ENCODE measurements at regions not wholly inside any gene's neighbourhood (a gene's known extent, or its start where the extent isn't known, plus 50 kb on each side); places are given as distances from the start of the nearest gene placed in this dataset.

DNA sequence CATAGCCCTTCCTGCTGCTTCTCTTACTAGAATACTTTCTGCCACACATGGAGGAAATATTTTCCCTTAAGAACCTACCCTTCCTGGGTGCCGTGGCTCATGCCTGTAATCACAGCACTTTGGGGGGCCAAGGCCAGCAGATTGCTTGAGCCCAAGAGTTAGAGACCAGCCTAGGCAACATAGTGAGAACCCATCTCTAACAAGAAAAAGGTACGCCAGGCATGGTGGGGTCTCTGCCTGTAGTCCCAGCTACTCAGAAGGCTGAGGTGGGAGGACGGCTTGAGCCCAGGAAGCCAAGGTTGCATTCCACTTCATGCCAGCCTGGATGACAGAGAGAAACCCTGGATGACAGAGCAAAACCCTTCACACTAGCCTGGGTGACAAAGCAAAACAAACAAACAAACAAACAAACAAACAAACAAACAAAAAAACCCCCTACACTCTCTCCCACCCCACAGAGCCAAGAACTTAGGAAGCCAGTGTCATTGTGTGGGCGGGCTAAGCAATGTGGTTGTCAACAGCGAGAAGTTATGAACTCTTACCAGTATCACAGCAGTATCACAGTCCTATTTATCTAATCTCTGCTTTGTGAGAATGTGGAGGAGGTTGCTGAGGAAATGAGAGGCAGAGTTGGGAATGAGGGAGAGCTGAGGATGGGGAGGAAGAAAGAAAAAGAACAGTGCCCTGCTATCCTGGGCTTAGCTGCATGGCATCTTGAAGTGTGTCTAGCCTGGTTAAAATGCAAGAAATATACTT is 53.8 kb upstream of the CLEC14A start:
- H3K9me3 Mint-ChIP-seq = no peaks in the 10 kb centered on the region
- H3K4me1 Mint-ChIP-seq (ENCODE audit: low read depth) = no peaks in the 10 kb centered on the region
- no peak overlapping the region for H3K4me3 Mint-ChIP-seq (ENCODE audit: low read depth)
- no peak for DNase-seq (ENCODE audit: low spot score)
- intact Hi-C loops (cut with micrococcal nuclease) = no loop called here
- H3K27ac Mint-ChIP-seq = no peak overlapping the region
- H3K36me3 Mint-ChIP-seq (ENCODE audit: low read depth) = no peaks in the 10 kb centered on the region
- H3K27me3 Mint-ChIP-seq (ENCODE audit: low read depth) = no peaks in the 10 kb centered on the region

Measured in activated T-helper 2 cell treated with anti-CD3 and anti-CD28 coated beads, Interferon-gamma antibody, Interleukin-2, Interleukin-4, amounts not matched to agents 10 μg/mL and 5 μg/mL and 100 μg/mL, durations not matched to agents 14 hours and 24 hours and 36 hours (primary cell).